SK-N-SH treated with all-trans-retinoic acid at 6 μM for 48 hours (cell line): ENCODE measurements at regions not wholly inside any gene's neighbourhood (a gene's known extent, or its start where the extent isn't known, plus 50 kb on each side); places are given as distances from the start of the nearest gene placed in this dataset.

Source experiments
- CSDC2 ChIP-seq: fragments of 250-450 bp; sonication (Bioruptor Pico); IDR thresholded peaks from 2 replicates; pipeline ENCODE4 v1.5.0; 2020; ENCODE audit warnings: mild to moderate bottlenecking, moderate library complexity
- OSR1 ChIP-seq: fragments of 250-450 bp; sonication (Bioruptor Pico); IDR thresholded peaks from 2 replicates; pipeline ENCODE4 v1.8.0; 2022; ENCODE audit warnings: moderate library complexity, mild to moderate bottlenecking, inconsistent platforms
- ZC3H10 ChIP-seq: fragments of 250-450 bp; sonication (Bioruptor Pico); IDR thresholded peaks from 2 replicates; pipeline ENCODE4 v1.5.1; 2021; ENCODE audit warnings: mild to moderate bottlenecking, moderate library complexity

- TF ChIP-seq ZC3H10 (CRISPR knock-in tag) (no peak), CSDC2 (CRISPR knock-in tag) (no peak), OSR1 (CRISPR knock-in tag) (no peak)
These were observed 502.1 kb upstream of the SLC10A2 start for GRCh38 chr13:103568314-103568713.
